Uterus (tissue), 2 donors: ENCODE measurements at regions not wholly inside any gene's neighbourhood (a gene's known extent, or its start where the extent isn't known, plus 50 kb on each side); places are given as distances from the start of the nearest gene placed in this dataset.

Experiments
- POLR2A ChIP-seq, 2 donors: fragments of 450-650 bp; IDR thresholded peaks; one replicate each; pipeline ENCODE4 v1.6.1; 2016; ENCODE audit warnings: antibody characterized with exemption in 2 of 2, mild to moderate bottlenecking in 1 of 2, moderate library complexity in 1 of 2
- TF ChIP-seq, protein P1 (sequence below), 4 experiments: fragments of 200-600 bp in 2 of 4; fragments of 450-650 bp in 2 of 4; sonication (generic) in 2 of 4; IDR thresholded peaks; one replicate each; pipeline ENCODE4 v1.5.1; 2016 to 2019; ENCODE audit warnings: antibody characterized with exemption in 4 of 4, mild to moderate bottlenecking in 2 of 4, moderate library complexity in 1 of 4

DNA sequence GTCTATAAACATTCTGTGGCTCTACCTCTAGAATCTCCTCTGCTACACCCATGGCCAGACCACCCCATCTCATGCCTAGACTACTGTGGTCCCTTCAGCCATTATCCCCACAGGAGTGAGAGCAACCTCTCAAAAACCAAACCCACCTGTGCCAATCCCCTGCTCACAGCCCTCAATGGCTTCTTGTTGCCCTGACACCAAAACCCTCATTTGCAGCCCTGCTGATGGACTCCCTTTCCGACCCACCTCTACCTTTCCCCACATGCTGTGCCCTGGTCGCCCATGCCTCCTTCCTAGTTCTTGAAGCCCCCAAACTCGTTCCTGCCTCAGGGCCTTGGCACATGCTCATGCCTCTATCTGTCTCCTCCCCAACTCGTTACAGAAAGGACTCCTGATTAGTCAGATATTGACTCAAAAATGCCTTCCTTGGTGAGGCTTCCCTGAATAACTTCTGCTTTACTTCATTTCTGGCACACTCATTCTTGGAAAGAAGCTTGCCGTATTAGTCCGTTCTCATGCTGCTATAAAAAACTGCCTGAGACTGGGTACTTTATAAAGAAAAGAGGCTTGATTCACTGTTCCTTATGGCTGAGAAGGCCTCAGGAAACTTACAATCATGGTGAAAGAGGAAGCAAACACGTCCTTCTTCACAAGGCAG is 104.2 kb downstream of the TEX36 start:
- TF ChIP-seq, protein P1, sequence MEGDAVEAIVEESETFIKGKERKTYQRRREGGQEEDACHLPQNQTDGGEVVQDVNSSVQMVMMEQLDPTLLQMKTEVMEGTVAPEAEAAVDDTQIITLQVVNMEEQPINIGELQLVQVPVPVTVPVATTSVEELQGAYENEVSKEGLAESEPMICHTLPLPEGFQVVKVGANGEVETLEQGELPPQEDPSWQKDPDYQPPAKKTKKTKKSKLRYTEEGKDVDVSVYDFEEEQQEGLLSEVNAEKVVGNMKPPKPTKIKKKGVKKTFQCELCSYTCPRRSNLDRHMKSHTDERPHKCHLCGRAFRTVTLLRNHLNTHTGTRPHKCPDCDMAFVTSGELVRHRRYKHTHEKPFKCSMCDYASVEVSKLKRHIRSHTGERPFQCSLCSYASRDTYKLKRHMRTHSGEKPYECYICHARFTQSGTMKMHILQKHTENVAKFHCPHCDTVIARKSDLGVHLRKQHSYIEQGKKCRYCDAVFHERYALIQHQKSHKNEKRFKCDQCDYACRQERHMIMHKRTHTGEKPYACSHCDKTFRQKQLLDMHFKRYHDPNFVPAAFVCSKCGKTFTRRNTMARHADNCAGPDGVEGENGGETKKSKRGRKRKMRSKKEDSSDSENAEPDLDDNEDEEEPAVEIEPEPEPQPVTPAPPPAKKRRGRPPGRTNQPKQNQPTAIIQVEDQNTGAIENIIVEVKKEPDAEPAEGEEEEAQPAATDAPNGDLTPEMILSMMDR (IDR thresholded peaks at IDR 0.05) = no peak
- TF ChIP-seq POLR2A (IDR thresholded peaks at IDR 0.05) = no peak
